B cell (primary cell): ENCODE measurements at regions not wholly inside any gene's neighbourhood (a gene's known extent, or its start where the extent isn't known, plus 50 kb on each side); places are given as distances from the start of the nearest gene placed in this dataset.

ENCODE experiments used
- EZH2 ChIP-seq: IDR thresholded peaks from 2 replicates; pipeline ENCODE4 v1.6.1; 2012; ENCODE audit warnings: borderline replicate concordance, low read depth, mild to moderate bottlenecking, moderate library complexity, low read length; ENCODE audit not compliant: insufficient read depth, poor library complexity, severe bottlenecking
- TF ChIP-seq, protein P1 (sequence below): fragments of 200-600 bp; IDR thresholded peaks from one replicate; pipeline ENCODE4 v1.8.0; 2022; ENCODE audit warnings: antibody characterized with exemption, mild to moderate bottlenecking

- TF ChIP-seq, protein P1, sequence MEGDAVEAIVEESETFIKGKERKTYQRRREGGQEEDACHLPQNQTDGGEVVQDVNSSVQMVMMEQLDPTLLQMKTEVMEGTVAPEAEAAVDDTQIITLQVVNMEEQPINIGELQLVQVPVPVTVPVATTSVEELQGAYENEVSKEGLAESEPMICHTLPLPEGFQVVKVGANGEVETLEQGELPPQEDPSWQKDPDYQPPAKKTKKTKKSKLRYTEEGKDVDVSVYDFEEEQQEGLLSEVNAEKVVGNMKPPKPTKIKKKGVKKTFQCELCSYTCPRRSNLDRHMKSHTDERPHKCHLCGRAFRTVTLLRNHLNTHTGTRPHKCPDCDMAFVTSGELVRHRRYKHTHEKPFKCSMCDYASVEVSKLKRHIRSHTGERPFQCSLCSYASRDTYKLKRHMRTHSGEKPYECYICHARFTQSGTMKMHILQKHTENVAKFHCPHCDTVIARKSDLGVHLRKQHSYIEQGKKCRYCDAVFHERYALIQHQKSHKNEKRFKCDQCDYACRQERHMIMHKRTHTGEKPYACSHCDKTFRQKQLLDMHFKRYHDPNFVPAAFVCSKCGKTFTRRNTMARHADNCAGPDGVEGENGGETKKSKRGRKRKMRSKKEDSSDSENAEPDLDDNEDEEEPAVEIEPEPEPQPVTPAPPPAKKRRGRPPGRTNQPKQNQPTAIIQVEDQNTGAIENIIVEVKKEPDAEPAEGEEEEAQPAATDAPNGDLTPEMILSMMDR: no peak
- no peak for TF ChIP-seq EZH2
These were observed 113.3 kb upstream of the GRAMD2B start for GRCh38 chr5:126309860-126310259.
